OCI-LY7 (cell line): ENCODE measurements at regions not wholly inside any gene's neighbourhood (a gene's known extent, or its start where the extent isn't known, plus 50 kb on each side); places are given as distances from the start of the nearest gene placed in this dataset.
"Not testable (repeated sequence)": the region's sequence is repeated elsewhere in the genome, so short reads cannot be mapped to it uniquely, and the experiment has no call there.

Experiments
- BruUV-seq: library from RNA; stranded (reverse); fragments of 400-500 nt; replicated peaks from 2 replicates; lab custom pipeline; 2021; lab: Mats Ljungman, UMichigan
- CTCF ChIA-PET: fragments of 300-600 bp; sonication (Branson Sonifier 250); formaldehyde crosslinking; loops from one replicate; lab custom pipeline; 2022; ENCODE audit warnings: antibody characterized with exemption; ENCODE audit not compliant: unreplicated experiment; lab: Charles Lee
- POLR2A ChIA-PET: fragments of 300-600 bp; sonication (Branson Sonifier 250); formaldehyde crosslinking; loops from one replicate; lab custom pipeline; 2022; ENCODE audit warnings: antibody characterized with exemption; lab: Charles Lee
- DNase-seq: peaks from one replicate; pipeline ENCODE4 v3.0.0-alpha.2; 2015; ENCODE audit warnings: low spot score
- H2AFZ ChIP-seq: fragments of 200-600 bp; sonication (generic), shearing (Covaris generic); 2 replicates; pipeline ENCODE4 v1.6.1; 2014; ENCODE audit warnings: mild to moderate bottlenecking, antibody characterized with exemption, low read length, moderate library complexity
- H3K27ac ChIP-seq: fragments of 200-600 bp; sonication (generic); 2 replicates; pipeline ENCODE4 v1.5.1; 2014; ENCODE audit warnings: mixed run types, low read depth, mild to moderate bottlenecking, moderate library complexity, low read length, inconsistent platforms; ENCODE audit not compliant: poor library complexity, severe bottlenecking
- H3K36me3 ChIP-seq: fragments of 200-600 bp; sonication (generic); 2 replicates; pipeline ENCODE4 v1.6.1; 2014; ENCODE audit warnings: mild to moderate bottlenecking, antibody characterized with exemption, low read length, moderate library complexity, mixed read lengths; ENCODE audit not compliant: insufficient read depth
- H3K4me1 ChIP-seq: fragments of 200-600 bp; sonication (generic); 2 replicates; pipeline ENCODE4 v1.5.1; 2014; ENCODE audit warnings: mild to moderate bottlenecking, low read length; ENCODE audit not compliant: insufficient read depth, poor library complexity, severe bottlenecking
- H3K4me2 ChIP-seq: fragments of 200-600 bp; sonication (generic); 2 replicates; pipeline ENCODE4 v1.6.1; 2014; ENCODE audit warnings: mild to moderate bottlenecking, low read length
- H3K4me3 ChIP-seq: fragments of 200-600 bp; sonication (generic); 2 replicates; pipeline ENCODE4 v1.5.1; 2014; ENCODE audit warnings: mild to moderate bottlenecking, low read depth, low read length; ENCODE audit not compliant: poor library complexity, severe bottlenecking
- H3K79me2 ChIP-seq: fragments of 200-600 bp; sonication (generic); 2 replicates; pipeline ENCODE4 v1.6.1; 2016; ENCODE audit warnings: low read depth, mild to moderate bottlenecking, low read length, moderate library complexity, mixed read lengths; ENCODE audit not compliant: insufficient read depth
- H3K9me2 ChIP-seq: fragments of 200-600 bp; sonication (generic); 2 replicates; pipeline ENCODE4 v1.6.1; 2016; ENCODE audit warnings: mild to moderate bottlenecking, low read length, mixed read lengths; ENCODE audit not compliant: insufficient read depth
- H3K9me3 ChIP-seq: fragments of 200-600 bp; sonication (generic); 2 replicates; pipeline ENCODE4 v1.6.1; 2014; ENCODE audit warnings: mild to moderate bottlenecking, mixed run types, low read length, mixed read lengths
- H4K20me1 ChIP-seq: fragments of 200-600 bp; sonication (generic); 2 replicates; pipeline ENCODE4 v1.6.1; 2014; ENCODE audit warnings: mild to moderate bottlenecking, antibody characterized with exemption, low read length, moderate library complexity, mixed read lengths; ENCODE audit not compliant: insufficient read depth
- CTCF ChIP-seq: fragments of 200-600 bp; sonication (generic); conservative IDR thresholded peaks from 2 replicates; pipeline ENCODE4 v1.5.1; 2014; ENCODE audit warnings: mild to moderate bottlenecking, antibody characterized with exemption, low read length, moderate library complexity, mixed read lengths
- EZH2phosphoT487 ChIP-seq: fragments of 200-600 bp; sonication (generic); IDR thresholded peaks from 2 replicates; pipeline ENCODE4 v1.6.1; 2018; ENCODE audit warnings: low read depth, borderline replicate concordance, mild to moderate bottlenecking, mixed run types, antibody characterized with exemption, low read length, moderate library complexity, mixed read lengths
- intact Hi-C: fragments of 100-400 bp; cut with micrococcal nuclease; formaldehyde crosslinking; loops from one replicate; pipeline ENCODE4 v1.10.0; 2022; ENCODE audit not compliant: unreplicated experiment

GRCh38 chr9:24986331-24986730 is 440.6 kb upstream of the IZUMO3 start:
- no peak overlapping the region for H3K4me2 ChIP-seq
- no peaks in the 10 kb centered on the region for H3K79me2 ChIP-seq
- ChIA-PET POLR2A (interaction anchor here (0.6 kb wide), 1 partner anchor 956 kb away, joined by 3 read pairs; no protein-coding TSS in a partner anchor), CTCF (no interaction called here)
- intact Hi-C loops: no loop called here
- TF ChIP-seq CTCF: no peak
- no peak for TF ChIP-seq EZH2phosphoT487
- no peak overlapping the region for H2AFZ ChIP-seq
- no TSS peak for BruUV-seq
- H3K4me1 ChIP-seq: no peaks in the 10 kb centered on the region
- no peak overlapping the region for H3K4me3 ChIP-seq
- H3K9me2 ChIP-seq: no peaks in the 10 kb centered on the region
- no peaks in the 10 kb centered on the region for H3K9me3 ChIP-seq
- H3K27ac ChIP-seq: no peak overlapping the region
- H3K36me3 ChIP-seq: no peaks in the 10 kb centered on the region
- H4K20me1 ChIP-seq: no peaks in the 10 kb centered on the region
- DNase-seq: no peak

GRCh38 chr9:24970780-24971179 is 425.1 kb upstream of the IZUMO3 start:
- H3K27ac ChIP-seq, H3K36me3 ChIP-seq, BruUV-seq, H4K20me1 ChIP-seq, H3K79me2 ChIP-seq, DNase-seq, H3K4me2 ChIP-seq, H3K4me1 ChIP-seq, POLR2A ChIA-PET, H3K9me2 ChIP-seq, intact Hi-C loops, H3K9me3 ChIP-seq, H3K4me3 ChIP-seq, CTCF ChIA-PET, H2AFZ ChIP-seq: not testable (repeated sequence)

- no peak for TF ChIP-seq CTCF
- TF ChIP-seq EZH2phosphoT487: no peak
- intact Hi-C loops: no loop called here
- no TSS peak for BruUV-seq
These were observed 416.1 kb upstream of the IZUMO3 start for GRCh38 chr9:24961762-24962161.

More at GRCh38 chr9:24961762-24962161, 416.1 kb upstream of the IZUMO3 start:
- Histone ChIP-seq H3K4me1 (no peaks in the 10 kb centered on the region), H3K79me2 (no peaks in the 10 kb centered on the region), H3K4me2 (no peak overlapping the region), H3K27ac (no peak overlapping the region), H3K36me3 (no peaks in the 10 kb centered on the region), H3K9me3 (no peaks in the 10 kb centered on the region), H4K20me1 (no peaks in the 10 kb centered on the region), H3K9me2 (no peaks in the 10 kb centered on the region), H3K4me3 (no peak overlapping the region), H2AFZ (no peak overlapping the region)
- ChIA-PET POLR2A (interaction anchor here (0.6 to 2.8 kb wide), 4 partner anchors 15 to 576 kb away, joined by 3 to 8 read pairs (median 4); no protein-coding TSS in a partner anchor), CTCF (no interaction called here)
- no peak for DNase-seq
